T-helper 2 cell treated with Interferon-gamma antibody and Interleukin-4, amounts not matched to agents 5 μg/mL and 100 μg/mL, for 36 hours (primary cell): ENCODE measurements at regions not wholly inside any gene's neighbourhood (a gene's known extent, or its start where the extent isn't known, plus 50 kb on each side); places are given as distances from the start of the nearest gene placed in this dataset.

Experiments used
- DNase-seq: peaks from one replicate; pipeline ENCODE4 v3.0.0; 2021; ENCODE audit warnings: low spot score
- H3K27ac Mint-ChIP-seq: one replicate; pipeline ENCODE4 v1.8.0; 2021; ENCODE audit warnings: mild to moderate bottlenecking, mixed read lengths
- H3K27me3 Mint-ChIP-seq: one replicate; pipeline ENCODE4 v1.8.0; 2021; ENCODE audit warnings: low read depth, mixed read lengths
- H3K36me3 Mint-ChIP-seq: one replicate; pipeline ENCODE4 v1.8.0; 2021; ENCODE audit warnings: low read depth, mixed read lengths
- H3K4me1 Mint-ChIP-seq: one replicate; pipeline ENCODE4 v1.8.0; 2021; ENCODE audit warnings: low read depth, mixed read lengths
- H3K4me3 Mint-ChIP-seq: one replicate; pipeline ENCODE4 v1.8.0; 2022; ENCODE audit warnings: mild to moderate bottlenecking, moderate library complexity, mixed read lengths
- H3K9me3 Mint-ChIP-seq: one replicate; pipeline ENCODE4 v1.8.0; 2021; ENCODE audit warnings: mixed read lengths

DNA sequence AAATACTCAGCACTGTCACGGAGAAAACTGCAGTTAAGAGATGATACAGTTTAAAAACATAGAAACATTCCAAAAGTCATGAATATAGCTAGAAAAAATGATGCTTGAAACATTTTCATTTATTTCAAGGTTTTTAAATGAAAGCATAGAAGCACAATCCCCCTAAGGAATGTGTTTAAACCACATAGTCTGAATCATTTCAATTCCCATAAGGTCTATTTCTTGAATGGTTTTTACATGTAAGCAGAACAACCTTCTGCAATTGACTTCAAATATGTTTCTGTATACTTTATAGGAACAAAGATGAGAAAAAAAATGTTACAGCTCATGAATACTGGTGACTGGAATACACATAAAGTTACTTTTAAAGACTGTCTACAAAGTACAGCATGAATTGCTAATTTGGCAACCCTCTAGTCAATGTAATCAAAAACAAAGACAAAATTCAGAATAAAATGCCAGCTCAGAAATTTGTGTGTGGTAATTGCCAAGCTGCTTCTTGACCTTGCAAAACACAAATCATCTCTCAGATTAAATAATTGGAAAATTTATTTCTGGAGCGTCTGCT, 886.4 kb upstream of the ADGRL3 start:
- peaks cover 10% of the 10 kb centered on the region for H3K9me3 Mint-ChIP-seq
- H3K36me3 Mint-ChIP-seq, result no peaks in the 10 kb centered on the region
- no peak overlapping the region for H3K4me3 Mint-ChIP-seq
- H3K27me3 Mint-ChIP-seq, result no peaks in the 10 kb centered on the region
- no peak overlapping the region for H3K27ac Mint-ChIP-seq
- DNase-seq, result no peak
- no peaks in the 10 kb centered on the region for H3K4me1 Mint-ChIP-seq

DNA sequence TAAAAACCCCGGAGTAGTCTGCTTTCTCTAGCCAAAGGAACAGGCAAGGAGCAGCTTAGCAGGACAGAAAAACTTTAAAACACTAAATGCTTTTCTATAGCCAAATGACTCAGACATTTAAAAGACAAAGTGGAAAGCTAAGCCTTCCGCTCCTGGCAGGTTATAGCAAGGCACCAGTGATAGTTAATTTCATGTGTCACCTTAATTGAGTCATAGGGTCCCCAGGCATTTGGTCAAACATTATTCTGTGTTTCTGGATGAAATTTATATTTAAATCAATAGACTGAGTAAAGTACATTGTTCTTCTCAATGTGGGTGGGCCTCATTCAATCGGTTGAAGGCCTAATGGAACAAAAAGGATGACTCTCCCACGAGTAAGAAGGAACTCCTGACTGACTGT, 885.7 kb upstream of the ADGRL3 start:
- Mint-ChIP-seq H3K4me3 (no peak overlapping the region), H3K4me1 (no peaks in the 10 kb centered on the region), H3K27me3 (no peaks in the 10 kb centered on the region), H3K36me3 (no peaks in the 10 kb centered on the region), H3K27ac (no peak overlapping the region), H3K9me3 (peaks cover 14% of the 10 kb centered on the region)
- no peak for DNase-seq

DNA sequence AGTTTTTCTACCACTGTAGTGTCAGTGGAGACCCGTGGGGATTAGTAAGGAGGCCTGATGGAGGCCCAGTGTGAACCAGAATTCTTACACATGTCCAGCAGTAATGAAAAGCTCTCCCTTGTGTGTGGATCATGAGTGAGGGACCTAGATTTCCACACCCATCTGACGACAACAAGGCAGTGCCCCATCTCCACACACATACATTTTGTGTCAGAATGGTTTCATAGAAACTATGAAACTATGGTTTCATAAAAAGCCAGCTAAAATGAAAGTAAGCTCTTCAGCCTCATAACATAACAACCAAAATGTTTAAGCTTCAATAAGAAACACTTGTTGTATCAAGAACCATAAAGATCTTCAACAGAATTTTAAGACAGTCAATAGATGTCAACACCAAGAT, 884.5 kb upstream of the ADGRL3 start:
- DNase-seq, result no peak
- H3K36me3 Mint-ChIP-seq, result no peaks in the 10 kb centered on the region
- no peak overlapping the region for H3K4me3 Mint-ChIP-seq
- H3K4me1 Mint-ChIP-seq, result no peaks in the 10 kb centered on the region
- H3K9me3 Mint-ChIP-seq, result peaks cover 22% of the 10 kb centered on the region
- H3K27ac Mint-ChIP-seq, result no peak overlapping the region
- H3K27me3 Mint-ChIP-seq, result no peaks in the 10 kb centered on the region

DNA sequence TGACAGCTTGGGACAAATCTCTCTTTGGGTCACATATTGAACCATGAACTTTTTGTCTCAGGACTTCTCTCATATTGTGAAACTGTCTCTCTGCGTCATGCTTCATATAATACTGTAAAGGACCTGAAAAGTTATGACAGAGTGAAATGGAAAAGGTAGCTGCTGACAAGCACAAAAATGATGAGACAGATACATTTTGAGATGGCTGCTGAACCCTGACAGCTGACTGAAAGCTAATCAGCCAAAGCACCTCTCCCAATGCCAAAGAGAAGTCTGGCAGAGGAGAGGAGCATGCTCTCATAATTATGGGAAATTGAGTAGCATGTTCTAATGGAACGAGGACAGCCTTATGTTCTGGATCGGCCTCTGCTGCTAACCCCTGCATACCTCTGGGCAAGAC, 873.4 kb upstream of the ADGRL3 start:
- no peaks in the 10 kb centered on the region for H3K27me3 Mint-ChIP-seq
- H3K27ac Mint-ChIP-seq, result no peak overlapping the region
- H3K4me1 Mint-ChIP-seq, result no peaks in the 10 kb centered on the region
- peaks cover 4% of the 10 kb centered on the region for H3K9me3 Mint-ChIP-seq
- no peaks in the 10 kb centered on the region for H3K36me3 Mint-ChIP-seq
- no peak for DNase-seq
- no peak overlapping the region for H3K4me3 Mint-ChIP-seq

DNA sequence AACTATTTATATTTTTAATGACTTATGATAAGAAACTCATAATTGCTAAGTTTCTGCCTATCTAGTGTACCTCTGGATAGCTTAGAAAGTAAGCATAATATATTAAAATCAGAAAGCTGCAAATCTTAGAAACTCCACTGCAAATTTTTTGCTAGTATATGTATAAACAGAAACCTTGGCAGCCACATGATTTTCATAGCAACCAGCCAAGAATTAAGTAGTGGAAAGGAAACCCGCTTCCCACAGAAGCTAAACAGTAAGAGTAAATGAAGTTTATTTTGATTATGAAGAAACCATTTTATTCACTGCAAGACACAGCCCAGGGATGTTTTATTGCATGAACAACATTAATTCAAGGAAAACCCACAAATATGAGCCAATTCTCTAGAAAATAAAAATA, 872.5 kb upstream of the ADGRL3 start:
- Mint-ChIP-seq H3K27me3 (no peaks in the 10 kb centered on the region), H3K36me3 (no peaks in the 10 kb centered on the region), H3K4me3 (no peak overlapping the region), H3K4me1 (no peaks in the 10 kb centered on the region), H3K9me3 (no peaks in the 10 kb centered on the region), H3K27ac (no peak overlapping the region)
- DNase-seq, result no peak

DNA sequence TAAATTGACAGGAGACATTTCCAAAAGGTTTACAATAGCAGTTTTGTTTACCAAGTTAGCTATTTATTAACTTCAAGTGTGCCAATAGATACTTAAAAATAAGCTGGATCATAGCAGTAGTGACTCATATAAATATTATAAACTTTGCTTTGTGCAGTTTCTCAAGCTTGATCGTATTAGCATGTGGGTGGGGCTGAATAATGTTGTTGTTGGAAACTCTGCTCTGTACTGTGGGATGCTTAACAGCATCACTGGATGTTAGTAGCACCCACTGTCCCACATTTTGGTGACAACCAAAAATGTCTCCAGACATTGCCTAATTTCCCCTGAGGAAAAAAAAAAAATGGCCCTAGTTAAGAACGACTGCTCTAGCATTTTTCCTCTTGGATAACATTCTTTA, 855.2 kb upstream of the ADGRL3 start:
- peaks cover 18% of the 10 kb centered on the region for H3K9me3 Mint-ChIP-seq
- H3K36me3 Mint-ChIP-seq, result no peaks in the 10 kb centered on the region
- no peaks in the 10 kb centered on the region for H3K4me1 Mint-ChIP-seq
- H3K4me3 Mint-ChIP-seq, result no peak overlapping the region
- DNase-seq, result no peak
- no peak overlapping the region for H3K27ac Mint-ChIP-seq
- H3K27me3 Mint-ChIP-seq, result no peaks in the 10 kb centered on the region

DNA sequence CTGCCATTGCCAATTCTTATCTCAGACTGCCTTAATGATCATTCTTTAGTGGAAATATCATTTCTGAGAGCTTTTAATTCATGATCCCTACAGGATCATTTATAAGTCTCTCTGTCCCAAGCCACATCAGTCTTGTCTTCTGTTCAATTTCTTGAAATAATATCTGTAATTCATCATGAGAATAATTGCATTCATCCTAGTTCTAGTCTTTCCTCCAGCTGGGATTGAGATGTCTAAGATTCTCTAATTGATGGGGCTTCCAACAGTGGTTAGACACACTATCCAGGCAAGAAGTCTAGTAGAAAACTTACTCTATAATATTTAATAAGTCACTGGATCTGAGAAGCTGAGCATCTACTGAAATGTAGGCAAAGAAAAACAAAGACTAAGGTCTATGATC, 854.7 kb upstream of the ADGRL3 start:
- Mint-ChIP-seq H3K27ac (no peak overlapping the region), H3K36me3 (no peaks in the 10 kb centered on the region), H3K27me3 (no peaks in the 10 kb centered on the region), H3K4me1 (no peaks in the 10 kb centered on the region), H3K9me3 (peaks cover 23% of the 10 kb centered on the region), H3K4me3 (no peak overlapping the region)
- DNase-seq, result no peak

DNA sequence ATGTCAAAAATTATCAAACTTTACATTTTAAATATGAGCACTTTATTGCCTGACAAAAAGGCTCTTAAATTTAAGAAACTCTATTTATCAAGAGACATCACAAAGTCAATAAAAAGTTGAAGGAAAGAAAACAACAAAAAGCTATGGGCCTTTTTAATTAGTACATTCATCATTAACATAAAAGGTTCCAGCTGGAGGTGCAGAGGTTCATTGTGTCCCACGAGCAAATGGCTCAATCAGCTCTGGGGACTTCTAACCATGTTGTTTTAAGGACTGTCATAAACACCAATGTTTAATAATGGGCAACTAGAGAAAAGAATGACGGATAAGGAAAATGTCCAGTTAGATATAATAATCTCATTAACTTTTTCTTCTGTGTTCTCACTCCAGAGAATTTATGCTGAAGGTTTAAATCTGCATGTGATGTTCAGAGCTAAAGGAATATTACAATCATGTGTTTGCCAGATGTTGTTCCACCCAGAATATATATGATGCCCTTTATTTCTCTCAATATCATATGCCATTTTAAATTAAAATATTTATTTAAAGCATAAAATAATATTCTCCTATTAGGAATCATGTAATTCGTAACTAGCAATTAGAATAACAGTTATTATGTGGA, 840.3 kb upstream of the ADGRL3 start:
- H3K27ac Mint-ChIP-seq, result no peak overlapping the region
- no peaks in the 10 kb centered on the region for H3K27me3 Mint-ChIP-seq
- no peak for DNase-seq
- peaks cover 46% of the 10 kb centered on the region for H3K9me3 Mint-ChIP-seq
- no peak overlapping the region for H3K4me3 Mint-ChIP-seq
- H3K36me3 Mint-ChIP-seq, result no peaks in the 10 kb centered on the region
- H3K4me1 Mint-ChIP-seq, result no peaks in the 10 kb centered on the region

DNA sequence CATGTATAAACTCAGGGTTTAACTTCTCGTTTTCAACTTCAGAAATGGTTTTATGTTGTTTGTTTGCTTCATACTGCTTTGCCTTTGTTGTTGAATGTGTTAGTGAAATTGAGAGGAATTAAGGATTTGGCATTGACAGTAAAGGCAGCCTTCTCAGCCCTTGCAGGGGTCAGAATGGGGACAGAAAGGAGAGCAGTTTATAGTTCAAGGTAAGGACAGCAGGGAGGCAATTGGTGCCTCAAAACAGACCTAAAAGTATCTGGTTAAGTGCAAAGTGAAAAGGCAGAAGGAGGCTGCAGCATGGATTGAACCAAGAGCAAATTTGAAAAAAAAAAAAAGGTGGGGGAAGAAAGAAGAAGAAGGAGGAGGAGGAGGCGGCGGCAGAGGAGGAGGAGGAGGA, 835.0 kb upstream of the ADGRL3 start:
- Mint-ChIP-seq H3K4me3 (no peak overlapping the region), H3K36me3 (no peaks in the 10 kb centered on the region), H3K9me3 (peaks cover 47% of the 10 kb centered on the region), H3K27ac (no peak overlapping the region), H3K4me1 (no peaks in the 10 kb centered on the region), H3K27me3 (no peaks in the 10 kb centered on the region)
- no peak for DNase-seq

DNA sequence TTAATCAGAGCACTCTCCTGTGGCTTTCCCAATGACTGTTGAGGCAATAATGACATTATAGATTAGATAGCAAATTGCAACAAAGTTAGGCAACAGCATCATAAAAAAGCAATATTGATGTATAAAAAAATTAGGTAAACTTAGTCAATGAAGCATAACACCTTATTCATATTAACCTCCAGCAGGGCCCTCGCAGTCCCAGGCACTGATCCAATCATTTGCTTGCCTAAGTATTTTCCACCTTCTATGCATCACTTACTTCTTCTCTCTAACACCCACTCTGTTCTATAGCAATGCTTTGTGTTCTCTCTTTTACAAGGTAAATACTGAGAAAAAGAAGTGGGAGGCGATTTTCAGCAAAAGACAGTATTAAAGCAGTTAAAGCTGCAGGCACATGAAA, 833.5 kb upstream of the ADGRL3 start:
- no peaks in the 10 kb centered on the region for H3K27me3 Mint-ChIP-seq
- no peak overlapping the region for H3K4me3 Mint-ChIP-seq
- H3K9me3 Mint-ChIP-seq, result peaks cover 36% of the 10 kb centered on the region
- no peaks in the 10 kb centered on the region for H3K36me3 Mint-ChIP-seq
- no peaks in the 10 kb centered on the region for H3K4me1 Mint-ChIP-seq
- no peak for DNase-seq
- H3K27ac Mint-ChIP-seq, result no peak overlapping the region

DNA sequence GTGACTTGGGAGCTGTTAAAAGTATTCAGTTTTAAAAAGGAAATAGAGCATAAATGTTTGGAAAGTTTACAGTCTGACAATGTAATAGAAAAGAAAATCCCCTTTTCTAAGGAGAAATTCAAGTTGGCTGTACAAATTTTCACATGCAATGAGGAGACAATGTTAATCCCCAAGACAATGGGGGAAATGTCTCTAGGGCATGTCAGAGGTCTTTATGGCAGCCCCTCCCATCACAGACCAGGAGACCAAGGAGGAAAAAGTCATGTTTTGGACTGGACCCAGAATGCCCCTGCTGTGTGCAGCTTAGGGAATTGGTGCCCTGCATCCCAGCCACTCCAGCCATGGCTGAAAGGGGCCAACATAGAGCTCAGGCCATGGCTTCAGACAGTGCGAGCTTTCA, 831.1 kb upstream of the ADGRL3 start:
- H3K27ac Mint-ChIP-seq, result no peak overlapping the region
- no peak overlapping the region for H3K4me3 Mint-ChIP-seq
- H3K4me1 Mint-ChIP-seq, result no peaks in the 10 kb centered on the region
- no peak for DNase-seq
- no peaks in the 10 kb centered on the region for H3K27me3 Mint-ChIP-seq
- no peaks in the 10 kb centered on the region for H3K36me3 Mint-ChIP-seq
- H3K9me3 Mint-ChIP-seq, result peaks cover 29% of the 10 kb centered on the region

DNA sequence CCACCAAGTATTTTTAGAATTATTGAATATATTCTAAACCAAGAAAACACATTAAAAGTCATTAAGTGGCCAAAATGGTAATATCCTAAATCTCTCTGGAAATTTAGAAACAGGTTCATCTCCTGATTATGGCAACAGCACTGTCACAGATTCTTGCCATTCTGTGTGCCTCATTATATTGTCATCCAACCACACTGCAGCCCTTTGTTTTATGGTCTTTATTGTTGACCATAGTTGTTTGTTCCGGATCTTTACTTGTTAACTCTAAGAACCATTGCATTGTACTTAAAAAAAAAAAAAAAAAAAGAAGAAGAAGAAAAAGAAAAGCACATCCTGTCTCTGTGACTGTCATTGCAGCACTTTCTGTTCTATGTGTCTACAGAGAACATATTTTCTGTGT, 822.1 kb upstream of the ADGRL3 start:
- no peaks in the 10 kb centered on the region for H3K36me3 Mint-ChIP-seq
- no peaks in the 10 kb centered on the region for H3K4me1 Mint-ChIP-seq
- no peaks in the 10 kb centered on the region for H3K27me3 Mint-ChIP-seq

DNA sequence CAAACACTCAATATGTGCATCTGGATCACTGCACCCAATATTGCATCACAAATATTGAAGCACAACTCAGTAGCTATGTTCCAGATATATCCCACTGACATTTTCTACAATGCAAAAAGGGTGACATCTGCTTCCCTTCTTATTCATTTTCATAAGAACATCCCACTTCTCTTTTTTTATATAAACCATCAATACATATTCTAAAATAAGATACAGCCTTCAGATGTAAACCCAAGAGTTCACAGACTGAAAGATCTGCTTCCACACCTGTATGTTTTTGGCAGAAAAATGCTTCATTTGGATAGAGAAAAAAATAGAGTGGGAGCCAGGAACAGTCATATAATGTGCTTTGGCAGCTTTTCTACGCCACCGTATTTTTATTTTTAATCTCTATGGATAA, 815.6 kb upstream of the ADGRL3 start:
- no peak for DNase-seq
- Mint-ChIP-seq H3K4me1 (no peaks in the 10 kb centered on the region), H3K27ac (no peak overlapping the region), H3K36me3 (no peaks in the 10 kb centered on the region), H3K27me3 (no peaks in the 10 kb centered on the region), H3K9me3 (peaks cover 31% of the 10 kb centered on the region), H3K4me3 (no peak overlapping the region)

More for the DNA sequence above, 822.1 kb upstream of the ADGRL3 start:
- Mint-ChIP-seq H3K9me3 (peaks cover 29% of the 10 kb centered on the region), H3K27ac (no peak overlapping the region), H3K4me3 (no peak overlapping the region)
- no peak for DNase-seq

DNA sequence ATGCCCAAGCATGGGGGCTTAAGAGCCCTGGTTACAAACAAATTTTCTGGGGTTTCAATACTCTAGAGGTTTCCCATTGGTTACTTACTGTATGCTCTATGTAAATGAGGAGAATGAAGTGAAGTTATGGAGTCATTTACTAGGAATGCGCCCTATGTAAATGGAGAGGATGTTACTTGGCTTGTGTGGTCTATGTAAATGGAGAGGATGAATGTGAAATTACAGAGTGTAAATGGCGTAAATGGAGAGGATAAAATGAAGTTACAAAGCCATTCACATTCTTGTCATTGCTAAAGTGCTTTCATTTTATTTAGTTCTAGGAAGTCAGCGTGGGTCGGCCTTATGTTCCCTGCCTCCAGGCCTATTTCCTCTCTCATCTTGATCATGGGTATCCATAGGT, 810.5 kb upstream of the ADGRL3 start:
- Mint-ChIP-seq H3K27ac (no peak overlapping the region), H3K27me3 (no peaks in the 10 kb centered on the region), H3K9me3 (peaks cover 27% of the 10 kb centered on the region), H3K4me1 (no peaks in the 10 kb centered on the region), H3K4me3 (no peak overlapping the region), H3K36me3 (no peaks in the 10 kb centered on the region)
- no peak for DNase-seq

DNA sequence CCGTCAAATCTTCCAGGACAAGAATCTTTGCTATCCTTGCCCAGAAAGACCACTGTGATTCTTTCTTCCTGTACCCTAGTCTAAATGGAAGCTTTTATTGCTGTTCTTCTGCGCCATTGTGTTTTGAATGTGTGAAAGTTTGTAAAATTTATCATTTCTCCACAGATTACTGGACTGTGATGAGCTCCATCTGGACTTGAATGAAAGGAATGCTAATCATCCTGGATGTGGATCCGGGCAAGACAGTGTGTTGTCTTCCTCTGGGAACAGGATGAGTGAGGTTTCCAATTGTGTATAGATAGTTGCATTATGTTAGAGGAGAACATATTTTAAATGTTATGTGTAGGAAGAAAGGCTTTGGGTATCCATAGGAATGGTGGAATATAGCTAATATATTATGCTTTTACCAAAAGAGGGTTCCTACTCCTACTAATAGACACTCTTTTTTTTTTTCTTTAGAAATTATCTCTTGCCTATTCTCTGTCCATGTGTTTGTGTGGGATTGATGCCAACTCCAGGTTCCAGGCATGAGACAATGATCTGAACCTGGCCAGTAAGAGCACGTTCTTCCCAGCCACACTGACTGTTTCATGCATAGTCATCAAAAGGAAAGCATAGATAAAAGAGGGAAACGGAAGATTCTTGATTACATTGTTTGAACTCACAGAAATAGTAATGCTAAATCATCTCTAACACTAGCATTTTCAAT, 803.6 kb upstream of the ADGRL3 start:
- Mint-ChIP-seq H3K4me1 (no peaks in the 10 kb centered on the region), H3K4me3 (no peak overlapping the region), H3K27me3 (no peaks in the 10 kb centered on the region), H3K36me3 (no peaks in the 10 kb centered on the region), H3K27ac (no peak overlapping the region), H3K9me3 (peaks cover 36% of the 10 kb centered on the region)
- no peak for DNase-seq
